Natural killer cell (primary cell): ENCODE measurements at regions not wholly inside any gene's neighbourhood (a gene's known extent, or its start where the extent isn't known, plus 50 kb on each side); places are given as distances from the start of the nearest gene placed in this dataset.
"Not testable (repeated sequence)": the region's sequence is repeated elsewhere in the genome, so short reads cannot be mapped to it uniquely, and the experiment has no call there.

Experiments
- ATAC-seq, 3 donors: fragments of 150-1000 bp in 2 of 3; fragments of 200-7000 bp in 1 of 3; cut with Tn5 transposase; 1 replicate in 1 of 3; 2 replicates in 2 of 3; pipeline ENCODE4 v1.10.0; 2021; ENCODE audit warnings: mild to moderate bottlenecking in 2 of 3, moderate library complexity in 2 of 3
- DNase-seq, 2 donors: peaks; one replicate each; pipeline versions ENCODE4 v3.0.0 to v3.0.0-alpha.2; 2013 to 2021; ENCODE audit warnings: mixed read lengths in 1 of 2
- H3K27ac ChIP-seq: one replicate; pipeline ENCODE4 v1.5.1; 2013; ENCODE audit warnings: mild to moderate bottlenecking, low read length
- H3K27me3 ChIP-seq: one replicate; pipeline ENCODE4 v1.6.1; 2013; ENCODE audit warnings: low read length; ENCODE audit not compliant: control insufficient read depth, insufficient read depth
- H3K36me3 ChIP-seq: one replicate; pipeline ENCODE4 v1.6.1; 2013; ENCODE audit warnings: low read length; ENCODE audit not compliant: control insufficient read depth, insufficient read depth
- H3K4me1 ChIP-seq: one replicate; pipeline ENCODE4 v1.6.1; 2013; ENCODE audit warnings: low read length; ENCODE audit not compliant: control insufficient read depth, insufficient read depth
- H3K4me3 ChIP-seq: one replicate; pipeline ENCODE4 v1.5.1; 2013; ENCODE audit warnings: low read length
- H3K9me3 ChIP-seq: one replicate; pipeline ENCODE4 v1.6.1; 2013; ENCODE audit warnings: low read length; ENCODE audit not compliant: control insufficient read depth, insufficient read depth
- H3K27ac Mint-ChIP-seq, 2 donors: one replicate each; pipeline ENCODE4 v1.8.0; 2022; ENCODE audit warnings: mild to moderate bottlenecking in 2 of 2, mixed read lengths in 2 of 2, moderate library complexity in 1 of 2
- H3K27me3 Mint-ChIP-seq, 2 donors: one replicate each; pipeline ENCODE4 v1.8.0; 2022; ENCODE audit warnings: low read depth in 2 of 2, mixed read lengths in 2 of 2
- H3K36me3 Mint-ChIP-seq: one replicate; pipeline ENCODE4 v1.8.0; 2022; ENCODE audit warnings: mixed read lengths
- H3K4me1 Mint-ChIP-seq, 2 donors: one replicate each; pipeline ENCODE4 v1.8.0; 2022; ENCODE audit warnings: mixed read lengths in 2 of 2
- H3K4me3 Mint-ChIP-seq: one replicate; pipeline ENCODE4 v1.8.0; 2022; ENCODE audit warnings: mild to moderate bottlenecking, moderate library complexity, mixed read lengths
- H3K9me3 Mint-ChIP-seq, 2 donors: one replicate each; pipeline ENCODE4 v1.8.0; 2022; ENCODE audit warnings: mixed read lengths in 2 of 2
- CTCF ChIP-seq: fragments of 200-600 bp; IDR thresholded peaks from one replicate; pipeline ENCODE4 v1.8.0; 2022; ENCODE audit warnings: antibody characterized with exemption
- WGBS: methylation state at CpG from one replicate; pipeline ENCODE4 v1.1.7; 2013; ENCODE audit warnings: missing lambda C conversion rate; ENCODE audit not compliant: insufficient coverage; 5-methylcytosine and 5-hydroxymethylcytosine counted together
- intact Hi-C: fragments of 100-400 bp; cut with micrococcal nuclease; formaldehyde crosslinking; loops from one replicate; pipeline ENCODE4 v1.14.2; 2022

GRCh38 chr12:19671695-19672094 is 232.4 kb downstream of the AEBP2 start:
- H3K27ac Mint-ChIP-seq: no peak overlapping the region
- H3K27me3 Mint-ChIP-seq: no peaks in the 10 kb centered on the region
- no peaks in the 10 kb centered on the region for H3K9me3 Mint-ChIP-seq
- H3K4me3 Mint-ChIP-seq: no peak overlapping the region
- H3K27me3 ChIP-seq: no peaks in the 10 kb centered on the region
- ATAC-seq (no peak), DNase-seq (no peak)
- H3K36me3 Mint-ChIP-seq: no peaks in the 10 kb centered on the region
- H3K4me3 ChIP-seq: no peak overlapping the region
- no peaks in the 10 kb centered on the region for H3K4me1 Mint-ChIP-seq
- H3K9me3 ChIP-seq: no peaks in the 10 kb centered on the region
- no peaks in the 10 kb centered on the region for H3K36me3 ChIP-seq
- no peaks in the 10 kb centered on the region for H3K4me1 ChIP-seq
- intact Hi-C loops: no loop called here
- TF ChIP-seq CTCF: no peak
- H3K27ac ChIP-seq: no peak overlapping the region

GRCh38 chr12:19674437-19674836 is 235.1 kb downstream of the AEBP2 start:
- Histone ChIP-seq H3K4me1 (no peaks in the 10 kb centered on the region), H3K27ac (no peak overlapping the region), H3K36me3 (no peaks in the 10 kb centered on the region), H3K27me3 (no peaks in the 10 kb centered on the region), H3K4me3 (no peak overlapping the region), H3K9me3 (no peaks in the 10 kb centered on the region)
- DNase-seq: no peak
- Mint-ChIP-seq H3K27me3 (no peaks in the 10 kb centered on the region), H3K36me3 (peaks cover 14% of the 10 kb centered on the region), H3K27ac (no peak overlapping the region), H3K4me3 (no peak overlapping the region), H3K4me1 (peaks cover 25 to 27% of the 10 kb centered on the region in 2 donors), H3K9me3 (peaks cover 4% of the 10 kb centered on the region in 2 donors)
- intact Hi-C loops: no loop called here
- ATAC-seq: no peak
- TF ChIP-seq CTCF: no peak
- WGBS: no CpG with 5 or more reads among the region's 3 CpGs

GRCh38 chr12:19675361-19675760 is 236.1 kb downstream of the AEBP2 start:
- no peaks in the 10 kb centered on the region for H3K36me3 ChIP-seq
- H3K4me1 Mint-ChIP-seq: peaks cover 34 to 36% of the 10 kb centered on the region in 2 donors
- H3K27me3 Mint-ChIP-seq: no peaks in the 10 kb centered on the region
- TF ChIP-seq CTCF: no peak
- H3K27me3 ChIP-seq: no peaks in the 10 kb centered on the region
- peaks cover 4 to 9% of the 10 kb centered on the region in 2 donors for H3K9me3 Mint-ChIP-seq
- intact Hi-C loops: no loop called here
- H3K36me3 Mint-ChIP-seq: peaks cover 23% of the 10 kb centered on the region
- DNase-seq (no peak), ATAC-seq (no peak)
- H3K27ac ChIP-seq: no peak overlapping the region
- H3K4me3 Mint-ChIP-seq: no peak overlapping the region
- H3K27ac Mint-ChIP-seq: no peak overlapping the region
- WGBS: 43% methylated on average over 1 of the region's 2 CpGs
- H3K4me1 ChIP-seq: no peaks in the 10 kb centered on the region
- no peaks in the 10 kb centered on the region for H3K9me3 ChIP-seq
- no peak overlapping the region for H3K4me3 ChIP-seq

- Mint-ChIP-seq H3K4me3 (peak overlapping the region; percentile 94), H3K4me1 (peaks cover 37 to 42% of the 10 kb centered on the region in 2 donors), H3K27ac (peak overlapping the region; percentile 88 to 91), H3K36me3 (peaks cover 25% of the 10 kb centered on the region)
- 43% methylated on average over 1 of the region's 3 CpGs for WGBS
- H3K27me3 ChIP-seq, H3K4me1 ChIP-seq, intact Hi-C loops, H3K9me3 Mint-ChIP-seq, H3K36me3 ChIP-seq, H3K27me3 Mint-ChIP-seq, H3K9me3 ChIP-seq: not testable (repeated sequence)
- Histone ChIP-seq H3K4me3 (peak overlapping the region; percentile 26), H3K27ac (peak overlapping the region; percentile 85)
- DNase-seq (peak in 1 of 2 donors; percentile 63), ATAC-seq (peak in 2 of 3 donors; percentile 72 to 75)
Measured at GRCh38 chr12:19678501-19678900, 239.2 kb downstream of the AEBP2 start.
